ENCODE measurements at regions not wholly inside any gene's neighbourhood (a gene's known extent, or its start where the extent isn't known, plus 50 kb on each side); places are given as distances from the start of the nearest gene placed in this dataset.

DNA sequence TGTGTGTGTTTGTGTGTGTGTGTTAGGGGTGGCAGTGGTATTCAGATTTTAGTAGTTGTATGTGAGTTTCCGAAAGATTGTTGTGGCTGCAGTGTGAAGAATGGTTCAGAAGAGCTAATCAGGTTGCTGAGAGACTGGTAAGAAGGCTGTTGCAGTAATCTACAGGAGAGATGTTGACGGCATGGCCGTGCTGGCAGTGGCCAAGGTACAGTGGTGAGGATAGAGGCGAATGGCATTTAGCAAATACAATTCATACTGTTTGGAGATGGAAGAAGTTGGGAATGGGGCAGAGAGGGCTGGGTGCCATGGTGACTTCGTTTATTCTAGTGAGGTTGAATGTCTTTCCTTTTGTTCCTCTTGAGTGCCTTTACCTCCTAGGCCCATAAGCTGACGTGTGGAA is 77.5 kb upstream of the SPATA31D4 start:
- H3K36me3 ChIP-seq (ENCODE audit: control insufficient read depth, low read depth, low read length) = no peaks in the 10 kb centered on the region
- no peak overlapping the region for H3K4me3 ChIP-seq (ENCODE audit: low read length)
- H3K27ac ChIP-seq (ENCODE audit: low read length) = no peak overlapping the region
- H3K9me3 ChIP-seq (ENCODE audit: control insufficient read depth, low read depth, low read length) = no peaks in the 10 kb centered on the region
- no peaks in the 10 kb centered on the region for H3K4me1 ChIP-seq (ENCODE audit: control insufficient read depth, low read depth, low read length)
- H3K27me3 ChIP-seq (ENCODE audit: control insufficient read depth, insufficient read depth, low read length) = no peaks in the 10 kb centered on the region
- no peak overlapping the region for H3K9ac ChIP-seq (ENCODE audit: low read length)

- Histone ChIP-seq H3K27ac (ENCODE audit: low read length) (no peak overlapping the region), H3K36me3 (ENCODE audit: control insufficient read depth, low read depth, low read length) (no peaks in the 10 kb centered on the region), H3K27me3 (ENCODE audit: control insufficient read depth, insufficient read depth, low read length) (no peaks in the 10 kb centered on the region), H3K4me1 (ENCODE audit: control insufficient read depth, low read depth, low read length) (no peaks in the 10 kb centered on the region), H3K9ac (ENCODE audit: low read length) (no peak overlapping the region), H3K4me3 (ENCODE audit: low read length) (no peak overlapping the region), H3K9me3 (ENCODE audit: control insufficient read depth, low read depth, low read length) (no peaks in the 10 kb centered on the region)
These were observed 76.9 kb upstream of the SPATA31D4 start for GRCh38 chr9:81851340-81851739.

DNA sequence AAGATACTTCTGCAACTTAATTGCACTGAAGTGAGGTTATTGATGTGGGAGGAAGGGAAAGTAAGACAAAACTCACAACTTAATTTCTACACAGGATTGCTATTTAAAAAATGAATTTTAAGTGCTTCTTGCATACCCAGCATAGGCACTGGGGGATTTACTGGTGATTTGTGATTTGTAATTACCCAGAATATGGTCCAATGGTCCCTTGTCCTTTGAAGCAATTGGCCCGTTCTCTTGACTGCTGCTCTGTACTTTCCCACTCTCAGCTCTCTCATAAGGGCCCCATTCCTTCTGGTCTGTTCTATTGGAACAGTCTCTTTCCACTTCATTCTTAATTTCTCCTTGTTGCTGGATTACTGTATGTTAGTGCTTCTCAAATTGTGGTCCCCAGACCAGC is 75.4 kb upstream of the SPATA31D4 start:
- Histone ChIP-seq H3K9ac (ENCODE audit: low read length) (no peak overlapping the region), H3K27me3 (ENCODE audit: control insufficient read depth, insufficient read depth, low read length) (no peaks in the 10 kb centered on the region), H3K9me3 (ENCODE audit: control insufficient read depth, low read depth, low read length) (no peaks in the 10 kb centered on the region), H3K4me3 (ENCODE audit: low read length) (no peak overlapping the region), H3K27ac (ENCODE audit: low read length) (no peak overlapping the region), H3K36me3 (ENCODE audit: control insufficient read depth, low read depth, low read length) (no peaks in the 10 kb centered on the region), H3K4me1 (ENCODE audit: control insufficient read depth, low read depth, low read length) (no peaks in the 10 kb centered on the region)

DNA sequence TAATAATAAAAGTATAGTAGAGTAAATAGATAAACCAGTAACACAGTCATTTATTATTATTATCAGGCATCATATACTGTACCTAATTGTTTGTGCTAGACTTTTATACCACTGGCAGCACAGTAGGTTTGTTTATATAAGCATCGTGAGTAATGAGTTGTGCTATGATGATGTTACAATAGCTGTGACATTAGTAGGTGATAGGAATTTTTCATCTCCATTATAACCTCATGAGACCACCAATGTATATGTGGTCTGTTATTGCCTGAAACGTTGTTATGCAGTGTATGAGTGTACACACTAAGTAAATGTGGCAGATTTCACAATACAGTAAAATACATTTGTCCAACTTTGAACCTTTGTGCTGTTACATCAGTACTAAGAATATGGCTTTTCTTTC is 72.7 kb upstream of the SPATA31D4 start:
- Histone ChIP-seq H3K36me3 (ENCODE audit: control insufficient read depth, low read depth, low read length) (no peaks in the 10 kb centered on the region), H3K4me1 (ENCODE audit: control insufficient read depth, low read depth, low read length) (no peaks in the 10 kb centered on the region), H3K27me3 (ENCODE audit: control insufficient read depth, insufficient read depth, low read length) (no peaks in the 10 kb centered on the region), H3K9ac (ENCODE audit: low read length) (no peak overlapping the region), H3K9me3 (ENCODE audit: control insufficient read depth, low read depth, low read length) (no peaks in the 10 kb centered on the region), H3K4me3 (ENCODE audit: low read length) (no peak overlapping the region), H3K27ac (ENCODE audit: low read length) (no peak overlapping the region)

DNA sequence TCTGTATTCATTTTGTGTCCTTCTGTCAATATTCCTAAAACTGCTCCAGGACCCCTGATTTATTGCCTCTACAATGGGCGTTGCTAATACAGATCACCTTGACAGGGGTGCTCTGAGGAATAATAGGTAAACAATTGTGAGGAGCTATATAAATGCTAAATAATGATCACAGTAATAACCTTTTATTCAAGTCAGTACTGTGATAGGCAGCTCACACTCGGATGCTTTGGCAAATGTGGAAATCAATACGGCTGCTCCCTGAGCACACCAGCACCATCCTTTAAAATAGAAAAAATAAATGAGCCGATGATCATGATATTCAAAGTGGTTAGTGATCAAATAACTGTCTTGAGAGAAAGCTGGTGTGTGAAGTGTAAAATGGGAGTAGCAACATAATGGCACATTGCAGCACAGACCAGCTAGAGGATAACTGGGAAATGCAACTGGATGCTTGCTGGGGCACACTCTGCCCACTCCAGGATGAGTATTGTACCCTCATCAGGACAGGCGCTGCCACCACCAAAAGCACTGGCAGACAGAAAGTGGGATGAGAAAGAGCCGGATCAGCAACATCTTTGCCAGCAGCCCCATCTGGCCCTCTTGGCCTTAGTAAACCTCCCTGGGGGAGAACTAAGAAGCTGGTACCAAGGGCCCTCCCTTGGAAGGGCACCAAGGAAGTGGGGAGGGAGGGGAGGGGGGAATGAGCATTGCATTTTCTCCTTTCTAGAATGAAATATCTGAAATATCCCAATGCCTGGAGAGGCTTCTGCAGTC is 69.4 kb upstream of the SPATA31D4 start:
- H3K27me3 ChIP-seq (ENCODE audit: control insufficient read depth, insufficient read depth, low read length) = no peaks in the 10 kb centered on the region
- H3K9ac ChIP-seq (ENCODE audit: low read length) = no peak overlapping the region
- no peak overlapping the region for H3K27ac ChIP-seq (ENCODE audit: low read length)
- no peaks in the 10 kb centered on the region for H3K9me3 ChIP-seq (ENCODE audit: control insufficient read depth, low read depth, low read length)
- H3K4me3 ChIP-seq (ENCODE audit: low read length) = no peak overlapping the region
- H3K4me1 ChIP-seq (ENCODE audit: control insufficient read depth, low read depth, low read length) = no peaks in the 10 kb centered on the region
- no peaks in the 10 kb centered on the region for H3K36me3 ChIP-seq (ENCODE audit: control insufficient read depth, low read depth, low read length)

DNA sequence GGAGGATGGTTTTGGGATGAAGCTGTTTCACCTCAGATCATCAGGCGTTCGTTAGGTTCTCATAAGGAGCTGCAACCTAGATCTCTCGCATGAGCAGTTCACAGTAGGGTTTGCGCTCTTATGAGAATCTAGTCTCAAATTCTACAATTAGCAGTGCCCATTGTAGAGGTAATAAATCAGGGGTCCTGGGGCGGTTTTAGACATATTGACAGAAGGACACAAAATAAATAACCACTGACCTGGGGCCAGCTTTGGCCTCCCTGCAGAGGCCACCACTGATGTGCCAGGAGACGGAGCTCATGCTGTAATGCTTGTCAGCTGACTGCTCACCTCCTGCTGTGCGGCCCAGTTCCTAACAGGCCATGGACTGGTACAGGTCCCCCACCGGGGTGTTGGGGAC is 67.6 kb upstream of the SPATA31D4 start:
- no peaks in the 10 kb centered on the region for H3K36me3 ChIP-seq (ENCODE audit: control insufficient read depth, low read depth, low read length)
- H3K9me3 ChIP-seq (ENCODE audit: control insufficient read depth, low read depth, low read length) = no peaks in the 10 kb centered on the region
- no peaks in the 10 kb centered on the region for H3K27me3 ChIP-seq (ENCODE audit: control insufficient read depth, insufficient read depth, low read length)
- no peaks in the 10 kb centered on the region for H3K4me1 ChIP-seq (ENCODE audit: control insufficient read depth, low read depth, low read length)
- H3K4me3 ChIP-seq (ENCODE audit: low read length) = no peak overlapping the region
- no peak overlapping the region for H3K9ac ChIP-seq (ENCODE audit: low read length)
- no peak overlapping the region for H3K27ac ChIP-seq (ENCODE audit: low read length)

GRCh38 chr9:81861644-81862043 is 66.6 kb upstream of the SPATA31D4 start:
- Histone ChIP-seq H3K27ac (ENCODE audit: low read length) (no peak overlapping the region), H3K9me3 (ENCODE audit: control insufficient read depth, low read depth, low read length) (no peaks in the 10 kb centered on the region), H3K9ac (ENCODE audit: low read length) (no peak overlapping the region), H3K27me3 (ENCODE audit: control insufficient read depth, insufficient read depth, low read length) (no peaks in the 10 kb centered on the region), H3K4me1 (ENCODE audit: control insufficient read depth, low read depth, low read length) (no peaks in the 10 kb centered on the region), H3K4me3 (ENCODE audit: low read length) (no peak overlapping the region), H3K36me3 (ENCODE audit: control insufficient read depth, low read depth, low read length) (no peaks in the 10 kb centered on the region)

DNA sequence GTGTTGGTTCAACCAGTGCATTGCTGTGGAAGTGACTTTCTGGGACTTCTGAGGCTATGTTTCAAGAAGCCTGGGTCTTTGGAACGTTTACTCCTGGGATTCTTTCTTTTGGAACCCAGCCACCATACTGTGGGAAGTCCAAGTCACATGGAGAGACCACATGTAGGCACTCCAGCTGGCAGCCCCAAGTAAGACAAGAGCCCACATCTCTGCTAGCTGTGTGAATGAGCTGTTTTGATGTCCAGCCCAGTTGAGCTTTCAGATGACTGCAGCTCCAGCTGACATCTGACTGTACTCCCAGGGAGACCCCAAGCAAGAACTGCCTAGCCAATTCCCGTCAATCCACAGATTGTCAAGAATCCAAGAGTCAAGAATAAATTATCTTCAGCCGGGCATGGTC is 60.1 kb upstream of the SPATA31D4 start:
- Histone ChIP-seq H3K27me3 (ENCODE audit: control insufficient read depth, insufficient read depth, low read length) (no peaks in the 10 kb centered on the region), H3K4me3 (ENCODE audit: low read length) (no peak overlapping the region), H3K9ac (ENCODE audit: low read length) (no peak overlapping the region), H3K4me1 (ENCODE audit: control insufficient read depth, low read depth, low read length) (peaks cover 7% of the 10 kb centered on the region), H3K9me3 (ENCODE audit: control insufficient read depth, low read depth, low read length) (no peaks in the 10 kb centered on the region), H3K27ac (ENCODE audit: low read length) (no peak overlapping the region), H3K36me3 (ENCODE audit: control insufficient read depth, low read depth, low read length) (no peaks in the 10 kb centered on the region)

GRCh38 chr9:81871695-81872094 is 56.5 kb upstream of the SPATA31D4 start:
- Histone ChIP-seq H3K27me3 (ENCODE audit: control insufficient read depth, insufficient read depth, low read length) (no peaks in the 10 kb centered on the region), H3K27ac (ENCODE audit: low read length) (no peak overlapping the region)

GRCh38 chr9:81874250-81874649 is 54.0 kb upstream of the SPATA31D4 start:
- no peaks in the 10 kb centered on the region for H3K36me3 ChIP-seq (ENCODE audit: control insufficient read depth, low read depth, low read length)
- H3K27ac ChIP-seq (ENCODE audit: low read length) = no peak overlapping the region

More at GRCh38 chr9:81871695-81872094, 56.5 kb upstream of the SPATA31D4 start:
- Histone ChIP-seq H3K36me3 (ENCODE audit: control insufficient read depth, low read depth, low read length) (no peaks in the 10 kb centered on the region), H3K4me3 (ENCODE audit: low read length) (no peak overlapping the region), H3K9me3 (ENCODE audit: control insufficient read depth, low read depth, low read length) (no peaks in the 10 kb centered on the region), H3K9ac (ENCODE audit: low read length) (no peak overlapping the region), H3K4me1 (ENCODE audit: control insufficient read depth, low read depth, low read length) (peaks cover 7% of the 10 kb centered on the region)

GRCh38 chr9:81874931-81875330 is 53.3 kb upstream of the SPATA31D4 start:
- H3K27ac ChIP-seq (ENCODE audit: low read length) = no peak overlapping the region

More at GRCh38 chr9:81874250-81874649, 54.0 kb upstream of the SPATA31D4 start:
- Histone ChIP-seq H3K9me3 (ENCODE audit: control insufficient read depth, low read depth, low read length) (no peaks in the 10 kb centered on the region), H3K4me3 (ENCODE audit: low read length) (no peak overlapping the region), H3K4me1 (ENCODE audit: control insufficient read depth, low read depth, low read length) (peaks cover 7% of the 10 kb centered on the region), H3K9ac (ENCODE audit: low read length) (no peak overlapping the region), H3K27me3 (ENCODE audit: control insufficient read depth, insufficient read depth, low read length) (no peaks in the 10 kb centered on the region)

DNA sequence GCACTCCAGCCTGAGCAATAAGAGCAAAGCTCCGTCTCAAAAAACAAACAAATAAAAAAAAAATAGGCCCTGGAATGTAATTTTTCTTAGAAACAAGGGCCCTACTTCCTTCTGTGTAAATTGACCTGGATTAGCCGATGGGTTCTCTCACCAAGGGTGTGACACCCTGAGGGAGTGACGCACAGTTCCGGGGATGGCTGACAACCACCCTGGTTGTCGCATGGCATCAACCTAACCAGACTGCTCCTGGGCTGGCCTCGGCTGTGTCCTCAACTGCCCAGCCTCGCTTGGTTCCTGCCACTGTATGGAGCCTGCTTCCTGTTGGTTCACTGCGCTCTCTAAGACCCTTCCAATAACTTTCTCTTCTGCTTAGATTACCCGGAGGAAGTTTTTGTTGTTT is 51.2 kb upstream of the SPATA31D4 start:
- Histone ChIP-seq H3K9me3 (ENCODE audit: control insufficient read depth, low read depth, low read length) (no peaks in the 10 kb centered on the region), H3K36me3 (ENCODE audit: control insufficient read depth, low read depth, low read length) (no peaks in the 10 kb centered on the region), H3K27me3 (ENCODE audit: control insufficient read depth, insufficient read depth, low read length) (no peaks in the 10 kb centered on the region), H3K9ac (ENCODE audit: low read length) (no peak overlapping the region), H3K4me3 (ENCODE audit: low read length) (no peak overlapping the region), H3K27ac (ENCODE audit: low read length) (no peak overlapping the region), H3K4me1 (ENCODE audit: control insufficient read depth, low read depth, low read length) (no peaks in the 10 kb centered on the region)

More at GRCh38 chr9:81874931-81875330, 53.3 kb upstream of the SPATA31D4 start:
- Histone ChIP-seq H3K9ac (ENCODE audit: low read length) (no peak overlapping the region), H3K36me3 (ENCODE audit: control insufficient read depth, low read depth, low read length) (no peaks in the 10 kb centered on the region), H3K9me3 (ENCODE audit: control insufficient read depth, low read depth, low read length) (no peaks in the 10 kb centered on the region), H3K4me3 (ENCODE audit: low read length) (no peak overlapping the region), H3K27me3 (ENCODE audit: control insufficient read depth, insufficient read depth, low read length) (no peaks in the 10 kb centered on the region), H3K4me1 (ENCODE audit: control insufficient read depth, low read depth, low read length) (peaks cover 7% of the 10 kb centered on the region)

Measured in iPS-18a (cell line).